ENCODE measurements at regions not wholly inside any gene's neighbourhood (a gene's known extent, or its start where the extent isn't known, plus 50 kb on each side); places are given as distances from the start of the nearest gene placed in this dataset.

DNA sequence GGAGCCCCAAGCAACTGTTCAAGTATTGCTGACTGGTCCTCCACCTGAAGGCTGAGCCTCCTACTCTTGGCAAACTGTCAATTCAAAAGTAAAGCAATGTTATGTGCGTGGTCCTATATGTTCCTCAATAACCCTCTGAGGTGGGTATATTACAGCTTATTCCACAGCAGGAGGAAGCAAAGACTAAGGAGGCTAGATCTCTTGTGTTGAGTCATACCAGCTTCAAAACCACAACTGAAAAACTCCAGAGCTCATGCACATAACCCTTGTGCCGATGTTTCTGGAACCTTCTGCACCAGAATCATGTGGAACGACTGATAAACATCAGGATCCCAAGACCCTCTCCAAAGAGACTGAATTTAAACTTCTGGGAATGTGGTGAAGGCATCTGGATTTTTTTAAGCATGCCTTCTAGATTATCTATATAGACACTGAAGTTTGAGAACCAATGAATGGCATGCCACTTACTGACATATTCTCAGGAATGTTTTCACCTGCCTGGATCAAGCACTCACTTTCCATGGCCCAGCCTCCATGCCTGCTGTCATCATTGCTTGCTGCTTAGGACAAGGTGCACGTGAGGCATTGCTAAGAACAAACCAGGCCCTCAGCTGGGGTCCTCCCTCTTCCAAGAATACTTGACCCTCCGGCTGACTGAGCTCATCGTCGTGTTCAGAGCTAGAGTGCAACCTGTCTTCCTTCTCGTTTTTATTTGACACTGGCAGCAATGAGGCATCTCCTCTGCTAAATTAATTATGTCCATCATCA lies 194.7 kb downstream of the BCL11B start:
- TF ChIP-seq CTCF (IDR thresholded peaks at IDR 0.05) (no peak), ETV6 (CRISPR knock-in tag; IDR thresholded peaks at IDR 0.05) (no peak), FOXK1 (CRISPR knock-in tag; IDR thresholded peaks at IDR 0.05) (no peak), GABPB1 (CRISPR knock-in tag; IDR thresholded peaks at IDR 0.05) (no peak), CREB1 (CRISPR knock-in tag; IDR thresholded peaks at IDR 0.05) (no peak)
- TF ChIP-seq, protein P1, sequence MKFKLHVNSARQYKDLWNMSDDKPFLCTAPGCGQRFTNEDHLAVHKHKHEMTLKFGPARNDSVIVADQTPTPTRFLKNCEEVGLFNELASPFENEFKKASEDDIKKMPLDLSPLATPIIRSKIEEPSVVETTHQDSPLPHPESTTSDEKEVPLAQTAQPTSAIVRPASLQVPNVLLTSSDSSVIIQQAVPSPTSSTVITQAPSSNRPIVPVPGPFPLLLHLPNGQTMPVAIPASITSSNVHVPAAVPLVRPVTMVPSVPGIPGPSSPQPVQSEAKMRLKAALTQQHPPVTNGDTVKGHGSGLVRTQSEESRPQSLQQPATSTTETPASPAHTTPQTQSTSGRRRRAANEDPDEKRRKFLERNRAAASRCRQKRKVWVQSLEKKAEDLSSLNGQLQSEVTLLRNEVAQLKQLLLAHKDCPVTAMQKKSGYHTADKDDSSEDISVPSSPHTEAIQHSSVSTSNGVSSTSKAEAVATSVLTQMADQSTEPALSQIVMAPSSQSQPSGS (CRISPR knock-in tag; IDR thresholded peaks at IDR 0.05; ENCODE audit: borderline replicate concordance, low read depth) = no peak

Measured in WTC11 (cell line).